ENCODE measurements at regions not wholly inside any gene's neighbourhood (a gene's known extent, or its start where the extent isn't known, plus 50 kb on each side); places are given as distances from the start of the nearest gene placed in this dataset.

GRCh38 chr3:72039677-72040076, 254.7 kb upstream of the PROK2 start:
- Histone ChIP-seq H3K4me1 (replicated peaks in 1 of 4; ENCODE audit: control insufficient read depth in 3 of 4, insufficient read depth in 4 of 4, low read length in 3 of 4) (no peaks in the 10 kb centered on the region; a peak in 2 of 7 replicates), H3K4me2 (ENCODE audit: insufficient read depth in 1 of 2, low read depth in 2 of 2, low read length in 2 of 2) (no peak overlapping the region), H3K4ac (replicated peaks; ENCODE audit: insufficient read length, low read depth, low read length) (no peak overlapping the region), H3K36me3 (ENCODE audit: control insufficient read depth in 2 of 4, insufficient read depth in 4 of 4, low read length in 3 of 4) (no peaks in the 10 kb centered on the region), H2AK5ac (ENCODE audit: low read depth, low read length) (no peak overlapping the region), H3K23me2 (ENCODE audit: low read depth, low read length) (no peaks in the 10 kb centered on the region), H3K23ac (ENCODE audit: insufficient read length) (no peak overlapping the region), H2BK12ac (ENCODE audit: low read depth, low read length) (no peak overlapping the region), H3K27me3 (replicated peaks in 1 of 4; ENCODE audit: control insufficient read depth in 3 of 4, extremely low read depth in 1 of 4, insufficient read depth in 3 of 4, low read length in 3 of 4) (no peaks in the 10 kb centered on the region), H3K14ac (ENCODE audit: insufficient read length) (no peak overlapping the region), H3K79me2 (ENCODE audit: control insufficient read depth in 1 of 2, insufficient read depth in 2 of 2, low read length in 2 of 2) (no peaks in the 10 kb centered on the region), H3K9me3 (ENCODE audit: insufficient read depth in 2 of 2, low read depth in 1 of 2, low read length in 1 of 2) (no peaks in the 10 kb centered on the region), H3K4me3 (ENCODE audit: extremely low read depth in 1 of 4, insufficient read depth in 2 of 4, low read depth in 3 of 4, low read length in 4 of 4) (no peak overlapping the region), H2BK5ac (ENCODE audit: low read depth, low read length) (no peak overlapping the region), H2BK15ac (ENCODE audit: low read length) (no peak overlapping the region), H3K79me1 (ENCODE audit: low read depth, low read length) (no peaks in the 10 kb centered on the region), H4K91ac (replicated peaks; ENCODE audit: insufficient read length, low read length) (no peak overlapping the region), H3K56ac (replicated peaks; ENCODE audit: insufficient read length, low read depth, low read length) (no peak overlapping the region), H4K20me1 (replicated peaks in 1 of 2; ENCODE audit: control insufficient read depth in 1 of 2, insufficient read depth in 2 of 2, low read length in 2 of 2) (no peaks in the 10 kb centered on the region), H2BK20ac (ENCODE audit: low read length) (0 out of 2 replicates have a peak overlapping the region, but pooled peaks have one; percentile 37), H3K18ac (ENCODE audit: extremely low read depth, low read length) (no peak overlapping the region), H4K5ac (ENCODE audit: insufficient read length, low read depth, low read length) (no peak overlapping the region), H2AFZ (ENCODE audit: low read length) (no peak overlapping the region), H4K8ac (ENCODE audit: extremely low read depth, insufficient read depth, low read length) (no peak overlapping the region), H3K9ac (replicated peaks in 1 of 4; ENCODE audit: extremely low read depth in 1 of 4, low read depth in 3 of 4, low read length in 3 of 4) (no peak overlapping the region), H2BK120ac (replicated peaks; ENCODE audit: low read depth, low read length) (no peak overlapping the region), H3K27ac (ENCODE audit: low read depth, low read length) (no peak overlapping the region)
- CTCF ChIA-PET (ENCODE audit: partially characterized antibody), result interaction anchor here (0.7 to 2.1 kb wide), 5 partner anchors 9 to 83 kb away, joined by 3 to 6 read pairs (median 4); no protein-coding TSS in a partner anchor
- no peak for FAIRE-seq
- POLR2A ChIA-PET (ENCODE audit: partially characterized antibody), result interaction anchor here (0.5 to 0.9 kb wide), 2 partner anchors 38 to 150 kb away, joined by 3 to 5 read pairs; no protein-coding TSS in a partner anchor
- WGBS, 2 experiments (ENCODE audit: extremely low coverage in 1 of 2, insufficient coverage in 1 of 2, insufficient read length in 1 of 2, insufficient replicate concordance in 2 of 2, low coverage in 1 of 2, low lambda C conversion rate in 2 of 2, missing lambda C conversion rate in 1 of 2), result 79% methylated on average over 6 of the region's 6 CpGs; no CpG with 5 or more reads in 1 of the 2 experiments
- no peak for DNase-seq (ENCODE audit: low read depth in 1 of 2, low spot score in 2 of 2)
- TF ChIP-seq FOSL1 (IDR thresholded peaks at IDR 0.05; ENCODE audit: insufficient read depth, low read depth, low read length) (no peak), USF2 (IDR thresholded peaks at IDR 0.05; ENCODE audit: low read length) (no peak), RFX5 (IDR thresholded peaks at IDR 0.05; ENCODE audit: borderline replicate concordance, low read depth, low read length) (no peak), YY1 (IDR thresholded peaks at IDR 0.05; ENCODE audit: low read depth, low read length) (no peak), SIX5 (IDR thresholded peaks at IDR 0.05; ENCODE audit: low read depth, low read length) (no peak), HDAC6 (IDR thresholded peaks at IDR 0.05; ENCODE audit: low read depth, low read length) (no peak), ZNF274 (IDR thresholded peaks at IDR 0.05; ENCODE audit: borderline replicate concordance, extremely low read depth, low read length) (no peak), GTF2F1 (IDR thresholded peaks at IDR 0.05; ENCODE audit: borderline replicate concordance, low read depth, low read length) (no peak), SIRT6 (IDR thresholded peaks at IDR 0.05; ENCODE audit: low read length) (no peak), E2F6 (IDR thresholded peaks at IDR 0.05) (no peak), ATF3 (IDR thresholded peaks at IDR 0.05; ENCODE audit: insufficient read depth, low read depth, low read length) (no peak), JUND (IDR thresholded peaks at IDR 0.05; ENCODE audit: low read length) (no peak), SP2 (IDR thresholded peaks at IDR 0.05; ENCODE audit: low read length) (no peak)

Measured in H1 (cell line).